CD4-positive, alpha-beta T cell treated with Interleukin-1 beta for 1 hour (primary cell): ENCODE measurements at regions not wholly inside any gene's neighbourhood (a gene's known extent, or its start where the extent isn't known, plus 50 kb on each side); places are given as distances from the start of the nearest gene placed in this dataset.

Source experiments
- DNase-seq, 2 donors: peaks; one replicate each; pipeline ENCODE4 v3.0.0-alpha.2; 2020 to 2022

DNA sequence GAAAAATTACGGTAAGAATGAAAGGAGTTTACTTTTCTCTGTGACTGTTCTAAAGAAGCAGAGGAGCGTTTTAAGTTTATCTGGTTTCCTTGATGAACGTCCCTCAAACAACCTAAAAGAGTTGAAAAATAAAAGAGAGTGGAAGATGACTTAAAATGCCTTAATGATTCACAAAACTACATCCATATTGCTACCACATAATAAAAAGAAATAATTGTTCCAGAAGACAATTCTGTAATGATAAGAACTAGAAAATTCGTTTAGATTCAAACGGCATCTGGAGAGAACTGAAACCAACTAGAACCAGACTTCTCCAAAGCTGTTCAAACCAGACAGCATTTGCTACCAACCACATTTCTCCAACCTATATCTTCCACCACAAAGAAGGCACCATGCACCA is 68.1 kb downstream of the TEKT4 start:
- DNase-seq, result no peak

DNA sequence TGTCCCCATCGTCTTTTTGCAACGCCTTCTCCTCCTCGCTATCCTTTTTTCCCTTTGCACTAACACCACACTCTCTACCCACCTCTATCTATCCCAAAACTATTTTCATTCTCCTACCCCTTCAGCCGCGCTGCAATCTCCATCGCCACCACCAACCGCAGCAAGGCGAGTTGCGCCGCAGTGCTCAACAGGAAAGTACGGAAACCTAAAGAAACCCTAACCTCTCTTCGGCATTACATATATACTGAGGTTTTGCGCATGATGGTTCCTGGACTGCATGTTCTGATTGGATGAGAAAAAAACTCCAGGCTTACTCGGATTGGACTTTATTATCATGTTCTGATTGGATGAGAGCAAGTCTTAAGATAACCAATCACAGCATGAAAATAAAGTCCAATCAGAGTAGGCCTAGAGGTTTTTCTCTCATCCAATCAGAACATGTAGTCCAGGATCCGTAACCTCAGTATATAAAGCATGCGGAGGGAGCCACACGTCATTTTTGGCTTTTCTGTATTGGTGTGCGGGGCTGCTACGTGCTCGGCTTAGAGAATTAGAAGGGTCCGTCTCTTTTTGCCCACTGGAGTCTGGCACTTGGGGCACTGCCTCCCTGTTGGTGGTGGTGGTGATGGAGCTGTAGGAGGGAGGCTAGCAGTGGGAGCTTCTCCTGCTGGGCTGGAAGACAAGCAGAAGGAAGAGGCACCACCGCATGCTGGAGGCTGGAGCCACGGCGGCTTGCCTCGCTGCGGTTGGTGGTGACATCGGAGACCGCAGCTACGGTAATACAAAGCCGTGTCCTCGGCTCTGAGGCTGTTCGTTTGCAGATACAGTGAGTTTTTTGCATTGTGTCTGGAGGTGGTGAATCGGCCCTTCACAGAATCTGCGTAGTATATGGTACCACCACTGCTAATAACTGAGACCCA is 76.1 kb downstream of the TEKT4 start:
- no peak for DNase-seq

DNA sequence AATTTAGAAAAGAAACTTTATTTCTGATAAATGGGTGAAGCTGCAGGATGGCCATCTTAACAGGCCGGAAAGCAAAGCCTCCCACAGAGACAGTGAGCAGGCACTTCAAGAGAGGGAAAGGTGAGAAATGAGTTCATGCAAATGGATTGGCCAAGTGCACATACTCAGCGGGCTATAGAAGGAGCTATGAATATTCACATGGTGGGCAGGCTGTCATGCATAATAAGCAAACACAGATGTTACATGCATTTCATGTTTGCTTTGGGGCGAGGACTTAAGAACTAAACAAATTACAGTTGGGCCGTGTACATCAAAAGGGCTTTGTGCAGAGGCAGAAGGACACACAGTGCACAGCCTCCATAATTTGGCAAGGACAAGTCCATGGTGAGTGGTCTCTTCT is 69.8 kb upstream of the MAL start:
- no peak for DNase-seq

DNA sequence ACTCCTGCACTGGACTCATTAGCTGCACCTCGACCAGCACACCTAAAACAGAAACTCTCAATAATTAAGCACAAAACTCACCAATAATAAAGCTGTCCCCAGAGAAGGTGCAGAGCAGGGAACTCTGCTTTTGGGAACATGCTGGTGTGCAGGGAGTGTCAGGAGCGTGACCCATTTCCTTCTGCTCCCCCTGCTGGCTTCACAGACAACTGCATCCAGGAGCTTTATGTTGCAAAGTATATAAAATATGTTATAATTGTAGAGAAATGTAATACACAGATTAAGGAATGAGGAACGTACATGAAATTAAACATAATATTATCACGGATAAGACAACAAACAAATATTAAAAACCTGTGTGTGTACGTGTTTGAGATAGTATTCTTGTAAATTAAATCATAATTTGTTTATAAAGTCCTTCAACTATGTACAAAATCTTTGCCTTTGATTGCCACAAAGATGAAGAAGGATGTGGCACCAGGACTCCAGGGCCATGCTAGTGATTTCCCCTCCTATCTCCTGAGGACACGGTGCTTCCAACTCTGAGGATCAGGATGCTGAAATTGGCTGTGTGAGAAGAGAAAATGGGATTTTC is 68.6 kb upstream of the MAL start:
- peak; percentile 7 to 39 for DNase-seq

DNA sequence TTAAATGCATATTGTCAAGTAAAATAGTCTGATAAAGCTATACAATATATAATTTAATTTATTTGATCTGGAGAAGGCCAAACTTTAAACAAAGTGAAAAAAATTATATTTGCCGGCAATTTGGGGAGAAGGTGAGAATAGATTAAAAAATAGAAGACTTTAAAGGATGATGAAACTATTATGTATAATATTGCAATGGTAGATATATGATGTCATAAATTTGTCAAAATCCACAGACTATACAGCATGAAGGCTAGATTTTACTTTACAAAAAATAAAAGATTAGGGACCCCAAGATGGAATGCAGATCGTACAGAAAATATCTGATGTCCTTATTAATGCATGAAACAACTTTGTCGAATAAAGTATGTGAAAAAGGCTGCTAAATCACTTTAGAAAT is 67.3 kb upstream of the MAL start:
- DNase-seq, result no peak

DNA sequence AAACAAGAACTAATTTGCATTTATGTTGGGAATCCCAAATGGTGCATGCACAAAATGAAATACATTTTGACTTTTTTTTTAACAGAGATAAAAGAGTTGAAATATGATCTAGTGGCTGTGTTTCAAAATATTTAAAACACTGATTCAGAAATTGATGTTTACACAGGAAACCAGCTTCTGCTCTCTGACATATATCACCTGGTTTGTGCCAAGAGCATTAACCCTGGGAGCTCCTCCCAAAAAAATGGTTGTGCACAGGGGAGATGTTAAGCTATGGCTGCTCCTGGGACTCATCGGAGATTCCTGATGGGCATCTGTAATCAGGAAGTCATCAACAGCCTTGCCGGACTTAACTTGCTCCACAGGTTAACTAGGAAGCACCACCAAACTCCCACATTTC is 65.2 kb upstream of the MAL start:
- DNase-seq, result no peak

DNA sequence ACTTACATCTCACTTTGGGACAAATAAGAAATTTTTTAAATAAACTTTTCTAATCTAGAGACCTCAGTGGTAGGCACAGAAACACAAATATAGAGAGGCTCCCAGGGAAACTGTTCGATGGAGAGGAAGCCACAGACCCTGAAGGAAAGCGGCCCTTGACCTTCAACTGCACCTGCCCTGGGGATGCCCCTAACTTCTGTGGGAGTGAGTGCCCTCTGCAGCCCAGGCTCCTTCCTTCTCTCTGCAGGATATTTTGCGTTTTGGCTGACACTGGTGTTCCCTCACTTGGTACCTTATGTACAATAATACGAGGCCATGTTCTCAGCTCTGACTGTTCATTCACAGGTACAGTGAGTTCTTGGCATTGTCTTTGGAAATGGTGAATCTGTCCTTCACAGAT is 64.8 kb upstream of the MAL start:
- DNase-seq, result no peak

GRCh38 chr2:94964193-94964592 is 61.3 kb upstream of the MAL start:
- no peak for DNase-seq

DNA sequence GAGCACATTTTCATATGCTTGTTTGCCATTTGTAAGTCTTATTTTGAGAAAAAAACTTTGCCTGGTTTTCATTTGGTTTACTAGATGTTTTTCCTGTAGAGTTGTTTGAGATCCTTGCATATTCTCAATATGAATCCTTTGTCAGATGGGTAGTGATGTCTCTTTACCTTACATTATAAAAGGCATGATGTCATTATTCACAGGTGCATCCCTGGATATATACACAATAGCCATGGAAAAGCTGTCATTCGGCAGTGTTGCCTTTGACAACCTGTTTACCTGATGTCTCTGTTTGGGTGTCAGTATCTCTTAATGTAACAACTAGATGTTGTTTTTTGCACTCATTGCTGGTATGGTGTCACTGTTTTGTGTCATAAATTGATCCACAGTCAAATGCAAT is 58.8 kb upstream of the MAL start:
- DNase-seq, result no peak

DNA sequence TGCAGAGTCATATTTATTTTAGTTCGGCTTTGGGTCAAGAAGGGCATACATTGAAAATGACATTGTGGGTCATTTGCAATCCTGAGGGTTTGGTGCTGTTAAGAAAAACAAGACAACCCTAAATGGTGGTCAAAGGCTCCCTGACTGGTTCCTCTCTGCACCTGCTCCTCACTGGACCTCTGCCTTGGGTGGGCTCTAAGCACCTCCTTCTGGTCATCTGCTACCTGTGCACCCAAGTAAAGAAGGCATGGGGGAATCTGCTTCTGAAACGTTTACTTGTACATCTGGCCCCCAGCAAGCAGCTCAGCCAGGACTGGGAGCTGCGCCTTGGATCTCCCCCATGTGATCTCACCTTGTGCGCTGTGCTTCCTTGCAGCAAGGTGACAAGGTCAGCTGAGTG is 55.2 kb upstream of the MAL start:
- no peak for DNase-seq
